OCI-LY7 (cell line): ENCODE measurements at regions not wholly inside any gene's neighbourhood (a gene's known extent, or its start where the extent isn't known, plus 50 kb on each side); places are given as distances from the start of the nearest gene placed in this dataset.

Experiments used
- BruUV-seq: library from RNA; stranded (reverse); fragments of 400-500 nt; replicated peaks from 2 replicates; lab custom pipeline; 2021; lab: Mats Ljungman, UMichigan
- CTCF ChIA-PET: fragments of 300-600 bp; sonication (Branson Sonifier 250); formaldehyde crosslinking; loops from one replicate; lab custom pipeline; 2022; ENCODE audit warnings: antibody characterized with exemption; ENCODE audit not compliant: unreplicated experiment; lab: Charles Lee
- POLR2A ChIA-PET: fragments of 300-600 bp; sonication (Branson Sonifier 250); formaldehyde crosslinking; loops from one replicate; lab custom pipeline; 2022; ENCODE audit warnings: antibody characterized with exemption; lab: Charles Lee
- DNase-seq: peaks from one replicate; pipeline ENCODE4 v3.0.0-alpha.2; 2015; ENCODE audit warnings: low spot score
- H2AFZ ChIP-seq: fragments of 200-600 bp; sonication (generic), shearing (Covaris generic); 2 replicates; pipeline ENCODE4 v1.6.1; 2014; ENCODE audit warnings: mild to moderate bottlenecking, antibody characterized with exemption, low read length, moderate library complexity
- H3K27ac ChIP-seq: fragments of 200-600 bp; sonication (generic); 2 replicates; pipeline ENCODE4 v1.5.1; 2014; ENCODE audit warnings: mixed run types, low read depth, mild to moderate bottlenecking, moderate library complexity, low read length, inconsistent platforms; ENCODE audit not compliant: poor library complexity, severe bottlenecking
- H3K36me3 ChIP-seq: fragments of 200-600 bp; sonication (generic); 2 replicates; pipeline ENCODE4 v1.6.1; 2014; ENCODE audit warnings: mild to moderate bottlenecking, antibody characterized with exemption, low read length, moderate library complexity, mixed read lengths; ENCODE audit not compliant: insufficient read depth
- H3K4me1 ChIP-seq: fragments of 200-600 bp; sonication (generic); 2 replicates; pipeline ENCODE4 v1.5.1; 2014; ENCODE audit warnings: mild to moderate bottlenecking, low read length; ENCODE audit not compliant: insufficient read depth, poor library complexity, severe bottlenecking
- H3K4me2 ChIP-seq: fragments of 200-600 bp; sonication (generic); 2 replicates; pipeline ENCODE4 v1.6.1; 2014; ENCODE audit warnings: mild to moderate bottlenecking, low read length
- H3K4me3 ChIP-seq: fragments of 200-600 bp; sonication (generic); 2 replicates; pipeline ENCODE4 v1.5.1; 2014; ENCODE audit warnings: mild to moderate bottlenecking, low read depth, low read length; ENCODE audit not compliant: poor library complexity, severe bottlenecking
- H3K79me2 ChIP-seq: fragments of 200-600 bp; sonication (generic); 2 replicates; pipeline ENCODE4 v1.6.1; 2016; ENCODE audit warnings: low read depth, mild to moderate bottlenecking, low read length, moderate library complexity, mixed read lengths; ENCODE audit not compliant: insufficient read depth
- H3K9me2 ChIP-seq: fragments of 200-600 bp; sonication (generic); 2 replicates; pipeline ENCODE4 v1.6.1; 2016; ENCODE audit warnings: mild to moderate bottlenecking, low read length, mixed read lengths; ENCODE audit not compliant: insufficient read depth
- H3K9me3 ChIP-seq: fragments of 200-600 bp; sonication (generic); 2 replicates; pipeline ENCODE4 v1.6.1; 2014; ENCODE audit warnings: mild to moderate bottlenecking, mixed run types, low read length, mixed read lengths
- H4K20me1 ChIP-seq: fragments of 200-600 bp; sonication (generic); 2 replicates; pipeline ENCODE4 v1.6.1; 2014; ENCODE audit warnings: mild to moderate bottlenecking, antibody characterized with exemption, low read length, moderate library complexity, mixed read lengths; ENCODE audit not compliant: insufficient read depth
- EZH2phosphoT487 ChIP-seq: fragments of 200-600 bp; sonication (generic); IDR thresholded peaks from 2 replicates; pipeline ENCODE4 v1.6.1; 2018; ENCODE audit warnings: low read depth, borderline replicate concordance, mild to moderate bottlenecking, mixed run types, antibody characterized with exemption, low read length, moderate library complexity, mixed read lengths
- intact Hi-C: fragments of 100-400 bp; cut with micrococcal nuclease; formaldehyde crosslinking; loops from one replicate; pipeline ENCODE4 v1.10.0; 2022; ENCODE audit not compliant: unreplicated experiment
- TF ChIP-seq, protein P1 (sequence below): fragments of 200-600 bp; sonication (generic); conservative IDR thresholded peaks from 2 replicates; pipeline ENCODE4 v1.5.1; 2014; ENCODE audit warnings: mild to moderate bottlenecking, antibody characterized with exemption, low read length, moderate library complexity, mixed read lengths

DNA sequence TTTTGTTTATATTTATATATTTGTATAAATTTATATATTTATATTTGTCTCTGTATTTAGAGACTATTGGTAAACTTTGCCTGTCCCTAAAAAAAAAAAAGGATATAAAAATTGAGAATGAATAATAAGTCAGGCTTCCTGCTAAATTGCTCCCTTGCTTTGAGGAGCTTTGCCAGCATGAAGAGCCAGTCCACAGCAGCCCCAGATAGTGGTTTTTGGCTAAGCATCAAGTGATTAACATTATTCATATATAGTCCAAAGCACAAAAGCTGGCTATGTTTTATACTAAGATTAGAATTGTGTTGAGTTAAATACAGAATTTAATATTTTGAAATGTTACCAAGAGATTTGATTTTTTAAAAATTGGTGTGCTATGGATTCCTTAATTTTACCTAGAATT, 264.9 kb upstream of the FERD3L start:
- intact Hi-C loops, result no loop called here
- Histone ChIP-seq H3K4me2 (no peak overlapping the region), H2AFZ (no peak overlapping the region), H3K9me3 (no peaks in the 10 kb centered on the region), H4K20me1 (no peaks in the 10 kb centered on the region), H3K27ac (no peak overlapping the region), H3K9me2 (no peaks in the 10 kb centered on the region), H3K79me2 (no peaks in the 10 kb centered on the region), H3K4me3 (no peak overlapping the region), H3K4me1 (no peaks in the 10 kb centered on the region), H3K36me3 (no peaks in the 10 kb centered on the region)
- BruUV-seq, result no TSS peak
- TF ChIP-seq, protein P1, sequence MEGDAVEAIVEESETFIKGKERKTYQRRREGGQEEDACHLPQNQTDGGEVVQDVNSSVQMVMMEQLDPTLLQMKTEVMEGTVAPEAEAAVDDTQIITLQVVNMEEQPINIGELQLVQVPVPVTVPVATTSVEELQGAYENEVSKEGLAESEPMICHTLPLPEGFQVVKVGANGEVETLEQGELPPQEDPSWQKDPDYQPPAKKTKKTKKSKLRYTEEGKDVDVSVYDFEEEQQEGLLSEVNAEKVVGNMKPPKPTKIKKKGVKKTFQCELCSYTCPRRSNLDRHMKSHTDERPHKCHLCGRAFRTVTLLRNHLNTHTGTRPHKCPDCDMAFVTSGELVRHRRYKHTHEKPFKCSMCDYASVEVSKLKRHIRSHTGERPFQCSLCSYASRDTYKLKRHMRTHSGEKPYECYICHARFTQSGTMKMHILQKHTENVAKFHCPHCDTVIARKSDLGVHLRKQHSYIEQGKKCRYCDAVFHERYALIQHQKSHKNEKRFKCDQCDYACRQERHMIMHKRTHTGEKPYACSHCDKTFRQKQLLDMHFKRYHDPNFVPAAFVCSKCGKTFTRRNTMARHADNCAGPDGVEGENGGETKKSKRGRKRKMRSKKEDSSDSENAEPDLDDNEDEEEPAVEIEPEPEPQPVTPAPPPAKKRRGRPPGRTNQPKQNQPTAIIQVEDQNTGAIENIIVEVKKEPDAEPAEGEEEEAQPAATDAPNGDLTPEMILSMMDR, result no peak
- no peak for TF ChIP-seq EZH2phosphoT487
- ChIA-PET CTCF (no interaction called here), POLR2A (no interaction called here)
- DNase-seq, result no peak

DNA sequence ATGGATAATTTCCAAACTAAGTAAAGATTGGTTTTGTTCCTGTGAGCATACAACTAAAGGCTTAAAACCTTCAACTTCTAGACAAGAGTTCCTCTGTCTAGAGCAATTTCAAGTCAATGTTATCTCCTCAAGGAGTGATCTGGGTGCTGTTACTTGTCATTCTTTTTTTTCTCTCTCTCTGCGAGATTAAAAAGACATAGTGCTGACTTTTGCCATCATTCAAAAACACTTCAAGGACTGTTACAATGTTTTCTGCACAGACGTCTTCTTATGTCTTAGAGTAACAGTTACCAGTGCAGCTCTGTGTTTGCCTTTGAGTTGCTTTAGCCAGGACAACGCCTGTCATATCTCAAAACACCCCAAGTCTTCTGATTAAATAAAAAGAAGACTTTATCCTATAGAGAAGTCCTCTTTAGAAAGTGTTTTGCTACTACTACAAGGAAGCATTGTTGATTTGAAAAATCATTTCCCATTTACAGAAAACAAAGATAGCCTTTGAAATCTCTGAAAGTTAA, 263.5 kb upstream of the FERD3L start:
- H3K4me1 ChIP-seq, result no peaks in the 10 kb centered on the region
- CTCF ChIA-PET, result no interaction called here
- no peaks in the 10 kb centered on the region for H3K9me3 ChIP-seq
- POLR2A ChIA-PET, result interaction anchor here (0.6 kb wide), 1 partner anchor 26 kb away, joined by 5 read pairs; no protein-coding TSS in a partner anchor
- H3K36me3 ChIP-seq, result no peaks in the 10 kb centered on the region
- intact Hi-C loops, result no loop called here
- H2AFZ ChIP-seq, result no peak overlapping the region
- no peak overlapping the region for H3K27ac ChIP-seq
- H3K4me3 ChIP-seq, result no peak overlapping the region
- H3K4me2 ChIP-seq, result no peak overlapping the region
- no peak for TF ChIP-seq EZH2phosphoT487
- TF ChIP-seq, protein P1, result no peak
- DNase-seq, result no peak
- no peaks in the 10 kb centered on the region for H3K79me2 ChIP-seq
- H4K20me1 ChIP-seq, result no peaks in the 10 kb centered on the region
- H3K9me2 ChIP-seq, result no peaks in the 10 kb centered on the region
- BruUV-seq, result no TSS peak

DNA sequence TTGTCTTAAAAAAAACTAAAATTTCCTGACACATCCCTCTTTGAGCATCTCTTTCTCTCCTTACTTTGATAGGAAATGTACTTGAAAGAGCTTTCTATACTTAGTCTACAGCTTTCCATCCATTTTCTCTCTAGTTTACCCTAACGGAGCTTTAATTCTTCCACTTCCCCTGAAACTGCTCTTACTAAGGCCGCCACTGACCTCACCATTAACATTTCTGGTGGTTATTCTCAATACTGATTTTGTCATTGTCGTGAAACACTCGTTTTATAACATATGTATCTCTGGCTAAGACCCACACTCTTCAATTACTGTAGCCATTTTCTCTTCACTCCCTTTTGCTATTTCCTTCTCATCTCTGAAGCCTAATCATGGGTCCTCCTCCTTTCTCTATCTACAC, 262.0 kb upstream of the FERD3L start:
- Histone ChIP-seq H3K27ac (no peak overlapping the region), H3K36me3 (no peaks in the 10 kb centered on the region), H3K9me2 (no peaks in the 10 kb centered on the region), H3K4me3 (no peak overlapping the region), H3K4me1 (no peaks in the 10 kb centered on the region), H3K79me2 (no peaks in the 10 kb centered on the region), H3K4me2 (no peak overlapping the region), H4K20me1 (no peaks in the 10 kb centered on the region), H2AFZ (no peak overlapping the region), H3K9me3 (no peaks in the 10 kb centered on the region)
- CTCF ChIA-PET, result no interaction called here
- TF ChIP-seq, protein P1, result no peak
- no peak for TF ChIP-seq EZH2phosphoT487
- DNase-seq, result no peak
- BruUV-seq, result no TSS peak
- intact Hi-C loops, result no loop called here
- POLR2A ChIA-PET, result interaction anchor here (1.5 kb wide), 1 partner anchor 12 kb away, joined by 3 read pairs; no protein-coding TSS in a partner anchor
